ENCODE measurements at regions not wholly inside any gene's neighbourhood (a gene's known extent, or its start where the extent isn't known, plus 50 kb on each side); places are given as distances from the start of the nearest gene placed in this dataset.

- no peak for FAIRE-seq
Observed at GRCh38 chr6:81246200-81246599, 506.3 kb downstream of the TENT5A start.

GRCh38 chr6:81242624-81243023 is 509.9 kb downstream of the TENT5A start:
- FAIRE-seq (no peak), DNase-seq (ENCODE audit: low spot score) (no peak)

More at GRCh38 chr6:81246200-81246599, 506.3 kb downstream of the TENT5A start:
- no peak for DNase-seq (ENCODE audit: low spot score)

GRCh38 chr6:81241126-81242041 is 511.1 kb downstream of the TENT5A start:
- FAIRE-seq, result no peak
- no peak for DNase-seq (ENCODE audit: low spot score)

- no peak for FAIRE-seq
- DNase-seq (ENCODE audit: low spot score), result no peak
Observed at GRCh38 chr6:81238390-81238789, 514.1 kb downstream of the TENT5A start.

DNA sequence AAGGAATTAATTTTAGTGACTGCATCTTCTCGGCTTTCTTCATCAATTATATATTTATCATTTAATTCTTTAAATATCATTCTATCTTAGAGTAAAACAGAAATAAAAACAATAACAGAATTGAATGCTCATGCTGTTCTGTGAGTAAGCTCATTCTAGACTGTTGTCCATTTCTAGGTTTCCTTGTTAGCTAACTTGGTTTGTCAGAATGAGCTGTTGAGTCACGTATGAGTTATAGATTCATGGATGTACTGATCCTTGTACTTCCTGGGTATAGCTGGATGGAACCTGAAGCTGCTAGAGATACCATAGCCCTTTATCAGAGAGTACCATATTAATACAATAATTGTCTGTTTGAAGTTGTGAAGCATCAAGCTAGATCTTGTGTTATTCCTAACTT is 515.3 kb downstream of the TENT5A start:
- FAIRE-seq (no peak), DNase-seq (ENCODE audit: low spot score) (no peak)

DNA sequence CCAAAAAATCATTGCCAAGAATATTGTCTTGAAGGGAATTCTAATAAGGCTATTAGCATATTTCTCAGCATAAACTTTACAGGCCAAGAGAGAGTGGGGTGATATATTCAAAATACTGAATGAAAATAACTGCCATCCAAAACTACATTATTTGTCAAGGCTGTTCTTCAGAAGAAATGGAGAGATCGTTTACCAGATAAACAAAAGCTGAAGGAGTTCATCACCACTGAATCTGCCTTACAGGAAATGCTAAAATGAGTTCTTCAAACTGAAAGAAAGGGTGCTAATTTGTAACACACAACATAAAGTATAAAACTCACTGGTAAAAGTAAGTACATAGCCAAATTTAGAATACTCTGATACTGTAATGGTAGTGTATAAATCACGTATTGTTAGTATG is 517.0 kb downstream of the TENT5A start:
- DNase-seq (ENCODE audit: low spot score), result no peak
- FAIRE-seq, result no peak

- no peak for DNase-seq (ENCODE audit: low spot score)
- FAIRE-seq, result no peak
Observed at GRCh38 chr6:81233990-81234389, 518.5 kb downstream of the TENT5A start.

- no peak for FAIRE-seq
- DNase-seq (ENCODE audit: low spot score), result no peak
Observed at GRCh38 chr6:81228912-81229555, 523.4 kb downstream of the TENT5A start.

DNA sequence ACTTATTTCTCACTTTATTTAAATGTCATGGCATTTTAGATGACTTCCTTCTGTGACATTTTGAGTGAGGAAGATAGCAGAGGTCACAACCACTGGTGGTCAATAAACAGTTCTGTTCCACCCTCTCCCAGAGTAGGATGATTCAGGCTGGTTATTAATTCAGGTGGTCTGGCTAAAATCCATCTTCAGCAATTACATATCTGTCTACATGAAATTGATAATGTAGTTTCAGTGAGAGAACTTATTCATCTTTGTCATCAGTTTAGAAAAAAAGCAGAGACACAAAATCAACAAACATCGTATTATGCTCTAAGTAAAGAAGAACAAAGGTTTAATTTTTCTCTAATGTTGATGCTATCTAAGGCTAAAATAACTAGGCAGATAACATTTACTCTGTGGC is 525.5 kb downstream of the TENT5A start:
- no peak for DNase-seq (ENCODE audit: low spot score)
- FAIRE-seq, result no peak

DNA sequence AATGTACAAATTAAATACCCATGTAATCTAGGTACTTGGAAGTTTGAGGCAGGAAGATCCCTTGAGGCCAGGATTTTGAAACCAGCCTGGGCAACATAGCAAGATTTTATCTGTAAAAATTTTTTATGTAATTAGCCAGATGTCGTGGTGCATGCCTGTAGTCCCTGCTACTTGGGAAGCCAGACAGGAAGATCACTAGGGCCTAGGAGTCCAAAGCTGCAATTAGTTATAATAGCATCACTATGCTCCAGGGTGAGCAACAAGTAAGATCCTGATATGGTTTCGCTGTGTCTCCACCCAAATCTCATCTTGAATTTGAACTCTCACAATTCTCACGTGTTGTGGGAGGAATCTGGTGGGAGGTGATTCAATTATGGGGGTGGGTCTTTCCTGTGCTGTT is 535.8 kb downstream of the TENT5A start:
- DNase-seq (ENCODE audit: low spot score), result no peak
- FAIRE-seq, result no peak

- FAIRE-seq, result no peak
- no peak for DNase-seq (ENCODE audit: low spot score)
Observed at GRCh38 chr6:81215092-81215432, 537.4 kb downstream of the TENT5A start.

- FAIRE-seq, result no peak
- DNase-seq (ENCODE audit: low spot score), result no peak
Observed at GRCh38 chr6:81214414-81215091, 537.9 kb downstream of the TENT5A start.

DNA sequence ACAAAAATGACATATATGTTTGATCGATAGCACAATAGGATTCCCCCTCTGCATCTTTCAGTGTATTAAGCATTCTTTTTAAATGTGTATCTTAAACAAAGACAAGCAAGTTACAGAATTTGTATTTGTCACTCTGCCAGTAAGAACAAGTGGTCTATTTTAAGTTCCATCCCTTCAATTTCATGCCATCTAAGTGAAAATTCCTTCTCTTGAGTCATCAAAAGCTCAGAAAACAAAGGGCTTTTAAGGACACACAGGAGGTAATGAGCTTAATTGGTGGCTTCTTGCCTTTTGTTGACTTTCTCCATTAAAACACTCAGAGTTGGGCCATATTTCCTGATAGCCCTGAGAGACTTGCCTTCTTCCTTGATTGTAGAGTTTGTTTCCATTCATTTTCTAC is 547.8 kb downstream of the TENT5A start:
- DNase-seq (ENCODE audit: low spot score), result no peak

DNA sequence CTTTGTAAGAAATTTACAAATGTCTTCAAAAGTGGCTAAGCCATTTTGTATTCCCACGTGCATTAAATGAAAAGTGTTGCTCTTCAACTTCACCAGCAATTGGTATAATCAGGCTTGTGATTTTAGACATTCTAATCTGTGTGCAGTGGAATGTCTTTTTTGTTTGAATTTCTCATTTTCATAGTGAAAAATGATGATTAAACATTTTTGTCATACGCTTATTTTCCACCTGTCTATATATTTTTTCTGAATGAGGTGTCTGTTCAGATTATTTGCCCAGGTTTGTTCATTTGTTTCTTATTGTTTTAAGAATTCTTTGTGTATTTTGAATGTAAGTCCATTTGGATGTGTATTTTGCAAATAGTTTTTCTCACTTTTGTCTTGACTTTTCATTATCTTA is 558.1 kb downstream of the TENT5A start:
- DNase-seq (ENCODE audit: low spot score) (no peak), FAIRE-seq (no peak)

More for the DNA sequence above, 547.8 kb downstream of the TENT5A start:
- FAIRE-seq, result no peak

DNA sequence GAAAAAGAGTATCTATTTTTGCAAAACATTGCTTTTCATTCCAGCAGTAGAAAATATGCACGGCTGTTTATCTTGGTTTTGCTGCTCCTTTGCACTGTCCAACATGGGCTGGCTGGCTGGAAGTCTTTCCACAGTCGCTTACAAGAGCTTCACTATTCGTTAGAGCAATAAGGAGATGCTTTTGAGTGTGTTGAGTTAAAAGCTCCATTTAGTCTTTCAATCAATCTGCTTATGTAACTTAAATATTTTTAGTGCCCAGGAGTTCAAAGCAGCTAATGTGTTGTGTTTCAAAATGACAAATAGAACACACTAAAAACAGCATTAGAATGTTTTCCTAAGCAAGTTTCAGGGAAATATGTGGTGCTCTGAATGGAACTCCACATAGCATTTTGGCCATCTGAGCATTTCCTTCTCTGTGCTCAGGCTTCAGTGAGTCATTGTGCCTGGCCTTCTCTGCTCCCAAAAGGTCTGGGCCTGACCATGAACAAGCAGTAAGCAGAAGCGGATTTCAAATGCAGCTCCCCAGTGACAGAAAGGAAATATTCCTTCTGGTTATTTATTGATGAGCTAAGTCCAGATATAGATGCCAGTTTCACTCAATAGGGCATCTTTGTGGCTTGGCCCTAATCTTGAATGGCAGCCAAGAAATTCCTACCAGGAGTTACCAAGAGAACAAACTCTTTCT is 580.3 kb downstream of the TENT5A start:
- FAIRE-seq (peak; percentile 64), DNase-seq (ENCODE audit: low spot score) (peak; percentile 26)

GRCh38 chr6:81169166-81169565 is 583.3 kb downstream of the TENT5A start:
- no peak for FAIRE-seq
- no peak for DNase-seq (ENCODE audit: low spot score)

GRCh38 chr6:81166770-81167169 is 585.7 kb downstream of the TENT5A start:
- no peak for DNase-seq (ENCODE audit: low spot score)
- FAIRE-seq, result no peak

DNA sequence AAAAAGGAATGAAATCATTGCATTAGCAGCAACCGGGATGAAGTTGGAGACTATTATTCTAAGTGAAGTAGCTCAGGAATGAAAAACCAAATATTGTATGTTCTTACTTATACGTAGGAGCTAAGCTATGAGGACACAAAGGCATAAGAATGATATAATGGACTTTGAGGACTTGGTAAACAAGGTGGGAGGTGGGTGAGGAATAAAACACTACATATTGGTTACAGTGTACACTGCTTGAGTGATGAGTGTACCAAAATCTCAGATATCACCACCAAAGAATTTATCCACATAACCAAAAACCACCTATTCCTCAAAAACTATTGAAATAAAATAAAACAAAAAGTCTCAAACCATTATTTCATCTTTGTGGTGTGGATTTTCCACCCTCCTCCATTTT is 593.5 kb downstream of the TENT5A start:
- DNase-seq (ENCODE audit: low spot score), result no peak
- no peak for FAIRE-seq

GRCh38 chr6:81148751-81149150 is 603.7 kb downstream of the TENT5A start:
- FAIRE-seq, result no peak
- DNase-seq (ENCODE audit: low spot score), result no peak

DNA sequence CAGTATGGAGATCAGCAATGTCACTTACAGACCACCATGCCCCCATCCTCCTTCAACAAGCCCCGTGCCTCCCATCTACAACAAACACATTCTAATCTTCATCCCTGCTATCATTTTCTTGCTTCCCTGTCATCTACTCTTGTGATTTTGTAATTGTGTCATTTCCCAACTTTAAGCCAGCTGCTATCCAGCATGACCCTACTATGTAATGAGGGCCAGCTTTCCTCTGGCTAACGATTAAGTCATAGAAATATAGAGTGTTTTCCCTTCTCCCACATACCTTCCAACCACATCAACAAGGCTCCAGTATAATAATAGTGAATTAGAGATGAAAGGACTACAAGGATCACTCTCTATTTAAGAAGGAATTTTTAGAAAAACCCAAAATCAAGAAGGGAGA is 607.0 kb downstream of the TENT5A start:
- no peak for FAIRE-seq
- DNase-seq (ENCODE audit: low spot score), result no peak

GRCh38 chr6:81144346-81144745 is 608.1 kb downstream of the TENT5A start:
- no peak for FAIRE-seq
- no peak for DNase-seq (ENCODE audit: low spot score)

GRCh38 chr6:81138236-81138635 is 614.2 kb downstream of the TENT5A start:
- DNase-seq (ENCODE audit: low spot score) (no peak), FAIRE-seq (no peak)

All from RCC 7860 (cell line).